HEK293 (cell line): ENCODE measurements at regions not wholly inside any gene's neighbourhood (a gene's known extent, or its start where the extent isn't known, plus 50 kb on each side); places are given as distances from the start of the nearest gene placed in this dataset.

Source experiments
- CTCF ChIA-PET: fragments of 350-600 bp; formaldehyde crosslinking; extraction: SDS; loops from one replicate; lab custom pipeline; 2021; ENCODE audit warnings: antibody characterized with exemption; lab: Yijun Ruan, JAX
- POLR2A ChIA-PET: fragments of 300-600 bp; formaldehyde crosslinking; extraction: SDS; loops from one replicate; lab custom pipeline; 2020; ENCODE audit warnings: antibody characterized with exemption, inconsistent platforms; lab: Yijun Ruan, JAX
- H3K27ac ChIP-seq: fragments of 200-500 bp; sonication (Bioruptor generic); 2 replicates; pipeline ENCODE4 v1.5.1; 2014; ENCODE audit warnings: low read depth, low read length, control low read depth, inconsistent platforms; ENCODE audit errors: extremely low read depth
- H3K36me3 ChIP-seq, 2 experiments: fragments of 200-500 bp in 1 of 2; sonication (Bioruptor generic) in 1 of 2; 1 replicate in 1 of 2; 2 replicates in 1 of 2; pipeline ENCODE4 v1.5.1; 2014 to 2017; ENCODE audit warnings: inconsistent platforms in 2 of 2, low read length in 2 of 2; ENCODE audit not compliant: control insufficient read depth in 2 of 2, insufficient read depth in 1 of 2
- H3K4me1 ChIP-seq: fragments of 200-500 bp; sonication (Bioruptor generic); 2 replicates; pipeline ENCODE4 v1.5.1; 2014; ENCODE audit warnings: mild to moderate bottlenecking, low read length, inconsistent platforms; ENCODE audit not compliant: control insufficient read depth, insufficient read depth
- H3K4me3 ChIP-seq: 2 replicates; pipeline ENCODE4 v1.5.1; 2011; ENCODE audit warnings: low read depth, mild to moderate bottlenecking, control low read depth, low read length, moderate library complexity
- H3K9me3 ChIP-seq: fragments of 200-500 bp; sonication (Bioruptor generic); 2 replicates; pipeline ENCODE4 v1.5.1; 2014; ENCODE audit warnings: low read depth, low read length, inconsistent platforms; ENCODE audit not compliant: control insufficient read depth, insufficient read depth
- MYNN ChIP-seq: fragments of 450-650 bp; formaldehyde crosslinking; IDR thresholded peaks from 2 replicates; pipeline ENCODE4 v1.5.1; 2016; ENCODE audit warnings: missing biosample characterization, missing genetic modification characterization, borderline replicate concordance
- SCRT2 ChIP-seq: fragments of 450-650 bp; formaldehyde crosslinking; IDR thresholded peaks from 2 replicates; pipeline ENCODE4 v1.5.1; 2016; ENCODE audit warnings: missing biosample characterization, missing genetic modification characterization
- SP2 ChIP-seq: fragments of 450-650 bp; formaldehyde crosslinking; IDR thresholded peaks from 2 replicates; pipeline ENCODE4 v1.5.1; 2016; ENCODE audit warnings: missing biosample characterization, missing genetic modification characterization
- WT1 ChIP-seq: fragments of 450-650 bp; formaldehyde crosslinking; IDR thresholded peaks from 2 replicates; pipeline ENCODE4 v1.5.1; 2016; ENCODE audit warnings: missing biosample characterization, missing genetic modification characterization
- YY2 ChIP-seq: fragments of 450-650 bp; formaldehyde crosslinking; IDR thresholded peaks from 2 replicates; pipeline ENCODE4 v1.5.1; 2016; ENCODE audit warnings: missing biosample characterization, missing genetic modification characterization
- ZFP41 ChIP-seq: fragments of 450-650 bp; formaldehyde crosslinking; IDR thresholded peaks from 2 replicates; pipeline ENCODE4 v1.5.1; 2016; ENCODE audit warnings: missing biosample characterization, missing genetic modification characterization, borderline replicate concordance
- ZNF146 ChIP-seq: fragments of 450-650 bp; formaldehyde crosslinking; IDR thresholded peaks from 2 replicates; pipeline ENCODE4 v1.5.1; 2016; ENCODE audit warnings: missing biosample characterization, missing genetic modification characterization
- ZNF19 ChIP-seq: fragments of 450-650 bp; formaldehyde crosslinking; IDR thresholded peaks from 2 replicates; pipeline ENCODE4; 2016; ENCODE audit warnings: missing biosample characterization, missing genetic modification characterization, low read depth
- ZNF350 ChIP-seq: fragments of 450-650 bp; formaldehyde crosslinking; IDR thresholded peaks from 2 replicates; pipeline ENCODE4 v1.5.0; 2017; ENCODE audit warnings: missing biosample characterization, mild to moderate bottlenecking, missing genetic modification characterization
- ZNF473 ChIP-seq: fragments of 450-650 bp; formaldehyde crosslinking; IDR thresholded peaks from 2 replicates; pipeline ENCODE4 v1.5.1; 2017; ENCODE audit warnings: missing biosample characterization, missing genetic modification characterization
- ZNF521 ChIP-seq: fragments of 450-650 bp; formaldehyde crosslinking; IDR thresholded peaks from 2 replicates; pipeline ENCODE4 v1.5.1; 2017; ENCODE audit warnings: missing biosample characterization, mild to moderate bottlenecking, missing genetic modification characterization
- ZNF585B ChIP-seq: fragments of 450-650 bp; formaldehyde crosslinking; IDR thresholded peaks from 2 replicates; pipeline ENCODE4 v1.5.1; 2016; ENCODE audit warnings: missing biosample characterization, missing genetic modification characterization
- ZNF701 ChIP-seq: fragments of 450-650 bp; formaldehyde crosslinking; IDR thresholded peaks from 2 replicates; pipeline ENCODE4 v1.5.1; 2016; ENCODE audit warnings: missing biosample characterization, missing genetic modification characterization
- ZNF76 ChIP-seq: fragments of 450-650 bp; formaldehyde crosslinking; IDR thresholded peaks from 2 replicates; pipeline ENCODE4; 2016; ENCODE audit warnings: low read depth, missing biosample characterization, missing genetic modification characterization, borderline replicate concordance
- ZNF843 ChIP-seq: fragments of 450-650 bp; formaldehyde crosslinking; IDR thresholded peaks from 2 replicates; pipeline ENCODE4 v1.5.1; 2016; ENCODE audit warnings: missing biosample characterization, missing genetic modification characterization
- TF ChIP-seq, protein P1 (sequence below): fragments of 450-650 bp; formaldehyde crosslinking; IDR thresholded peaks from 2 replicates; pipeline ENCODE4 v1.5.1; 2017; ENCODE audit warnings: missing biosample characterization, mild to moderate bottlenecking, missing genetic modification characterization, moderate library complexity
- TF ChIP-seq, protein P2 (sequence below): fragments of 450-650 bp; formaldehyde crosslinking; IDR thresholded peaks from 2 replicates; pipeline ENCODE4 v1.5.1; 2016; ENCODE audit warnings: missing biosample characterization, missing genetic modification characterization
- TF ChIP-seq, protein P3 (sequence below): fragments of 450-650 bp; formaldehyde crosslinking; IDR thresholded peaks from 2 replicates; pipeline ENCODE4 v1.5.1; 2016; ENCODE audit warnings: missing biosample characterization, missing genetic modification characterization
- TF ChIP-seq, protein P4 (sequence below): fragments of 450-650 bp; formaldehyde crosslinking; IDR thresholded peaks from 2 replicates; pipeline ENCODE4 v1.5.1; 2016; ENCODE audit warnings: missing biosample characterization, missing genetic modification characterization
- TF ChIP-seq, protein P5 (sequence below): fragments of 450-650 bp; formaldehyde crosslinking; IDR thresholded peaks from 2 replicates; pipeline ENCODE4 v1.5.1; 2016; ENCODE audit warnings: missing biosample characterization, missing genetic modification characterization
- TF ChIP-seq, protein P6 (sequence below): fragments of 450-650 bp; formaldehyde crosslinking; conservative IDR thresholded peaks from 2 replicates; pipeline ENCODE4 v1.5.1; 2016; ENCODE audit warnings: low read depth, missing biosample characterization, missing genetic modification characterization

DNA sequence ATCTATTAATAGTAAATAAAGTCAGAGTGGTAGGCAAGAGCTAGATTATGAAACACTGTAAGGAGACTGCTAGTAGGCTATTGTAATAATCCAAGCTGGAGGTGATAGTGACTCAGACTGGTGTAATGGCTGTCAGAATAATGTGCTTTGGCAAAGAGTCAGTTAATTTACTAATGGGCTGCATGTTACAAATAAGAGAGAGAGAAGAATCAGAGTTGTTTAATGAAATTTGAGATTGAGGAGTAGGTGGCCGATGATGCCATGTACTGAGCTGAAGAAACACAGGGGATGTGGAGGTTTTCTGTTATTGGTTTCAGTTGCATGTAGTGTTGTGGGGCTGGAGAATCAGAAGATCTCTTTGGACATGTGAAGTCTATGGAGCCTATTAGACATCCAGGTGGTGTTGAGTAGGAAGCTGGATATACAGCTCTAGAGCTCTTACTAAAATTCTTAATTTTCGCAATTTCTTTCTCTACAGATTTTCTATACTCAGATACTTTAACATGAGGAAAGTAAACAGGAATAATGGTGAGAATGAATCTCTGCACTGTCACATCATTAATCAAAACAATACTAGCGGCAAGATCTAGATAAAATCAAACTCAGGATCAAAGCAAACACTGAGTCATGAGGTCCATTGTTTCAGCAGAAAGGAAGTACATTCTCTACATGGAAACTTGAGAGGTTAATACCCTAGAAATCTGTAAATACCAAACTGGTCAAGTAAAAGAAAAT, 167.7 kb downstream of the SIM1 start:
- no peaks in the 10 kb centered on the region for H3K9me3 ChIP-seq
- H3K4me3 ChIP-seq = no peak overlapping the region
- ChIA-PET POLR2A (interaction anchor here (1.0 to 1.5 kb wide), 2 partner anchors 14 to 168 kb away, joined by 3 to 4 read pairs; partner anchors contain the start of gene SIM1), CTCF (interaction anchor here (0.6 to 1.0 kb wide), 2 partner anchors 15 to 29 kb away, joined by 3 to 4 read pairs; no protein-coding TSS in a partner anchor)
- peaks cover 13% of the 10 kb centered on the region; the same call in 1 of the 2 replicates for H3K4me1 ChIP-seq
- no peak overlapping the region for H3K27ac ChIP-seq
- no peaks in the 10 kb centered on the region for H3K36me3 ChIP-seq
- TF ChIP-seq ZNF473 (tag by site-specific recombination) (no peak), SP2 (no peak), WT1 (tag by site-specific recombination) (peak; percentile 92), ZNF76 (tag by site-specific recombination) (peak; percentile 48; the same call in 1 of the 2 replicates), YY2 (tag by site-specific recombination) (no peak), ZNF350 (tag by site-specific recombination) (no peak), ZNF19 (tag by site-specific recombination) (no peak), ZNF521 (tag by site-specific recombination) (no peak), ZNF701 (no peak), ZFP41 (tag by site-specific recombination) (no peak), ZNF146 (tag by site-specific recombination) (no peak), ZNF585B (no peak), ZNF843 (tag by site-specific recombination) (peak; percentile 79), MYNN (tag by site-specific recombination) (no peak), SCRT2 (tag by site-specific recombination) (no peak)
- TF ChIP-seq, protein P1, sequence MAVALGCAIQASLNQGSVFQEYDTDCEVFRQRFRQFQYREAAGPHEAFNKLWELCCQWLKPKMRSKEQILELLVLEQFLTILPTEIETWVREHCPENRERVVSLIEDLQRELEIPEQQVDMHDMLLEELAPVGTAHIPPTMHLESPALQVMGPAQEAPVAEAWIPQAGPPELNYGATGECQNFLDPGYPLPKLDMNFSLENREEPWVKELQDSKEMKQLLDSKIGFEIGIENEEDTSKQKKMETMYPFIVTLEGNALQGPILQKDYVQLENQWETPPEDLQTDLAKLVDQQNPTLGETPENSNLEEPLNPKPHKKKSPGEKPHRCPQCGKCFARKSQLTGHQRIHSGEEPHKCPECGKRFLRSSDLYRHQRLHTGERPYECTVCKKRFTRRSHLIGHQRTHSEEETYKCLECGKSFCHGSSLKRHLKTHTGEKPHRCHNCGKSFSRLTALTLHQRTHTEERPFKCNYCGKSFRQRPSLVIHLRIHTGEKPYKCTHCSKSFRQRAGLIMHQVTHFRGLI = no peak; the same call in 1 of the 2 replicates
- TF ChIP-seq, protein P2, sequence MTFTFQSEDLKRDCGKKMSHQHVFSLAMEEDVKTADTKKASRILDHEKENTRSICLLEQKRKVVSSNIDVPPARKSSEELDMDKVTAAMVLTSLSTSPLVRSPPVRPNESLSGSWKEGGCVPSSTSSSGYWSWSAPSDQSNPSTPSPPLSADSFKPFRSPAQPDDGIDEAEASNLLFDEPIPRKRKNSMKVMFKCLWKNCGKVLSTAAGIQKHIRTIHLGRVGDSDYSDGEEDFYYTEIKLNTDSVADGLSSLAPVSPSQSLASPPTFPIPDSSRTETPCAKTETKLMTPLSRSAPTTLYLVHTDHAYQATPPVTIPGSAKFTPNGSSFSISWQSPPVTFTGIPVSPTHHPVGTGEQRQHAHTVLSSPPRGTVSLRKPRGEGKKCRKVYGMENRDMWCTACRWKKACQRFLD (tag by site-specific recombination) = no peak
- TF ChIP-seq, protein P3, sequence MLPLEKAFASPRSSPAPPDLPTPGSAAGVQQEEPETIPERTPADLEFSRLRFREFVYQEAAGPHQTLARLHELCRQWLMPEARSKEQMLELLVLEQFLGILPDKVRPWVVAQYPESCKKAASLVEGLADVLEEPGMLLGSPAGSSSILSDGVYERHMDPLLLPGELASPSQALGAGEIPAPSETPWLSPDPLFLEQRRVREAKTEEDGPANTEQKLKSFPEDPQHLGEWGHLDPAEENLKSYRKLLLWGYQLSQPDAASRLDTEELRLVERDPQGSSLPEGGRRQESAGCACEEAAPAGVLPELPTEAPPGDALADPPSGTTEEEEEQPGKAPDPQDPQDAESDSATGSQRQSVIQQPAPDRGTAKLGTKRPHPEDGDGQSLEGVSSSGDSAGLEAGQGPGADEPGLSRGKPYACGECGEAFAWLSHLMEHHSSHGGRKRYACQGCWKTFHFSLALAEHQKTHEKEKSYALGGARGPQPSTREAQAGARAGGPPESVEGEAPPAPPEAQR (tag by site-specific recombination) = no peak
- TF ChIP-seq, protein P4, sequence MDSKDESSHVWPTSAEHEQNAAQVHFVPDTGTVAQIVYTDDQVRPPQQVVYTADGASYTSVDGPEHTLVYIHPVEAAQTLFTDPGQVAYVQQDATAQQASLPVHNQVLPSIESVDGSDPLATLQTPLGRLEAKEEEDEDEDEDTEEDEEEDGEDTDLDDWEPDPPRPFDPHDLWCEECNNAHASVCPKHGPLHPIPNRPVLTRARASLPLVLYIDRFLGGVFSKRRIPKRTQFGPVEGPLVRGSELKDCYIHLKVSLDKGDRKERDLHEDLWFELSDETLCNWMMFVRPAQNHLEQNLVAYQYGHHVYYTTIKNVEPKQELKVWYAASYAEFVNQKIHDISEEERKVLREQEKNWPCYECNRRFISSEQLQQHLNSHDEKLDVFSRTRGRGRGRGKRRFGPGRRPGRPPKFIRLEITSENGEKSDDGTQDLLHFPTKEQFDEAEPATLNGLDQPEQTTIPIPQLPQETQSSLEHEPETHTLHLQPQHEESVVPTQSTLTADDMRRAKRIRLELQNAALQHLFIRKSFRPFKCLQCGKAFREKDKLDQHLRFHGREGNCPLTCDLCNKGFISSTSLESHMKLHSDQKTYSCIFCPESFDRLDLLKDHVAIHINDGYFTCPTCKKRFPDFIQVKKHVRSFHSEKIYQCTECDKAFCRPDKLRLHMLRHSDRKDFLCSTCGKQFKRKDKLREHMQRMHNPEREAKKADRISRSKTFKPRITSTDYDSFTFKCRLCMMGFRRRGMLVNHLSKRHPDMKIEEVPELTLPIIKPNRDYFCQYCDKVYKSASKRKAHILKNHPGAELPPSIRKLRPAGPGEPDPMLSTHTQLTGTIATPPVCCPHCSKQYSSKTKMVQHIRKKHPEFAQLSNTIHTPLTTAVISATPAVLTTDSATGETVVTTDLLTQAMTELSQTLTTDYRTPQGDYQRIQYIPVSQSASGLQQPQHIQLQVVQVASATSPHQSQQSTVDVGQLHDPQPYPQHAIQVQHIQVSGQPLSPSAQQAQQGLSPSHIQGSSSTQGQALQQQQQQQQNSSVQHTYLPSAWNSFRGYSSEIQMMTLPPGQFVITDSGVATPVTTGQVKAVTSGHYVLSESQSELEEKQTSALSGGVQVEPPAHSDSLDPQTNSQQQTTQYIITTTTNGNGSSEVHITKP (tag by site-specific recombination) = peak; percentile 53
- TF ChIP-seq, protein P5, sequence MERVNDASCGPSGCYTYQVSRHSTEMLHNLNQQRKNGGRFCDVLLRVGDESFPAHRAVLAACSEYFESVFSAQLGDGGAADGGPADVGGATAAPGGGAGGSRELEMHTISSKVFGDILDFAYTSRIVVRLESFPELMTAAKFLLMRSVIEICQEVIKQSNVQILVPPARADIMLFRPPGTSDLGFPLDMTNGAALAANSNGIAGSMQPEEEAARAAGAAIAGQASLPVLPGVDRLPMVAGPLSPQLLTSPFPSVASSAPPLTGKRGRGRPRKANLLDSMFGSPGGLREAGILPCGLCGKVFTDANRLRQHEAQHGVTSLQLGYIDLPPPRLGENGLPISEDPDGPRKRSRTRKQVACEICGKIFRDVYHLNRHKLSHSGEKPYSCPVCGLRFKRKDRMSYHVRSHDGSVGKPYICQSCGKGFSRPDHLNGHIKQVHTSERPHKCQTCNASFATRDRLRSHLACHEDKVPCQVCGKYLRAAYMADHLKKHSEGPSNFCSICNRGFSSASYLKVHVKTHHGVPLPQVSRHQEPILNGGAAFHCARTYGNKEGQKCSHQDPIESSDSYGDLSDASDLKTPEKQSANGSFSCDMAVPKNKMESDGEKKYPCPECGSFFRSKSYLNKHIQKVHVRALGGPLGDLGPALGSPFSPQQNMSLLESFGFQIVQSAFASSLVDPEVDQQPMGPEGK = peak; percentile 57; the same call in 1 of the 2 replicates
- TF ChIP-seq, protein P6, sequence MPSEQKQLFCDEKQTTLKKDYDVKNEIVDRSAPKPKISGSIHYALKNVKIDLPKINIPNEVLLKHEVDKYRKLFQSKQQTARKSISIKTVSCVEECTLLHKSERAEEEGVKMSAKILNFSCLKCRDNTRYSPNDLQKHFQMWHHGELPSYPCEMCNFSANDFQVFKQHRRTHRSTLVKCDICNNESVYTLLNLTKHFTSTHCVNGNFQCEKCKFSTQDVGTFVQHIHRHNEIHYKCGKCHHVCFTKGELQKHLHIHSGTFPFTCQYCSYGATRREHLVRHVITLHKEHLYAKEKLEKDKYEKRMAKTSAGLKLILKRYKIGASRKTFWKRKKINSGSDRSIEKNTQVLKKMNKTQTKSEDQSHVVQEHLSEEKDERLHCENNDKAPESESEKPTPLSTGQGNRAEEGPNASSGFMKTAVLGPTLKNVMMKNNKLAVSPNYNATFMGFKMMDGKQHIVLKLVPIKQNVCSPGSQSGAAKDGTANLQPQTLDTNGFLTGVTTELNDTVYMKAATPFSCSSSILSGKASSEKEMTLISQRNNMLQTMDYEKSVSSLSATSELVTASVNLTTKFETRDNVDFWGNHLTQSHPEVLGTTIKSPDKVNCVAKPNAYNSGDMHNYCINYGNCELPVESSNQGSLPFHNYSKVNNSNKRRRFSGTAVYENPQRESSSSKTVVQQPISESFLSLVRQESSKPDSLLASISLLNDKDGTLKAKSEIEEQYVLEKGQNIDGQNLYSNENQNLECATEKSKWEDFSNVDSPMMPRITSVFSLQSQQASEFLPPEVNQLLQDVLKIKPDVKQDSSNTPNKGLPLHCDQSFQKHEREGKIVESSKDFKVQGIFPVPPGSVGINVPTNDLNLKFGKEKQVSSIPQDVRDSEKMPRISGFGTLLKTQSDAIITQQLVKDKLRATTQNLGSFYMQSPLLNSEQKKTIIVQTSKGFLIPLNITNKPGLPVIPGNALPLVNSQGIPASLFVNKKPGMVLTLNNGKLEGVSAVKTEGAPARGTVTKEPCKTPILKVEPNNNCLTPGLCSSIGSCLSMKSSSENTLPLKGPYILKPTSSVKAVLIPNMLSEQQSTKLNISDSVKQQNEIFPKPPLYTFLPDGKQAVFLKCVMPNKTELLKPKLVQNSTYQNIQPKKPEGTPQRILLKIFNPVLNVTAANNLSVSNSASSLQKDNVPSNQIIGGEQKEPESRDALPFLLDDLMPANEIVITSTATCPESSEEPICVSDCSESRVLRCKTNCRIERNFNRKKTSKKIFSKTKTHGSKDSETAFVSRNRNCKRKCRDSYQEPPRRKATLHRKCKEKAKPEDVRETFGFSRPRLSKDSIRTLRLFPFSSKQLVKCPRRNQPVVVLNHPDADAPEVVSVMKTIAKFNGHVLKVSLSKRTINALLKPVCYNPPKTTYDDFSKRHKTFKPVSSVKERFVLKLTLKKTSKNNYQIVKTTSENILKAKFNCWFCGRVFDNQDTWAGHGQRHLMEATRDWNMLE (tag by site-specific recombination) = 0 out of 2 replicates have a peak, but pooled peaks have one; percentile 33
